NOMO-1 (cell line): ENCODE measurements at regions not wholly inside any gene's neighbourhood (a gene's known extent, or its start where the extent isn't known, plus 50 kb on each side); places are given as distances from the start of the nearest gene placed in this dataset.

ENCODE experiments used
- DNase-seq, 2 experiments: peaks; one replicate each; lab custom pipeline; 2025; ENCODE audit not compliant: unreplicated experiment in 2 of 2; lab: John Stamatoyannopoulos, UW

DNA sequence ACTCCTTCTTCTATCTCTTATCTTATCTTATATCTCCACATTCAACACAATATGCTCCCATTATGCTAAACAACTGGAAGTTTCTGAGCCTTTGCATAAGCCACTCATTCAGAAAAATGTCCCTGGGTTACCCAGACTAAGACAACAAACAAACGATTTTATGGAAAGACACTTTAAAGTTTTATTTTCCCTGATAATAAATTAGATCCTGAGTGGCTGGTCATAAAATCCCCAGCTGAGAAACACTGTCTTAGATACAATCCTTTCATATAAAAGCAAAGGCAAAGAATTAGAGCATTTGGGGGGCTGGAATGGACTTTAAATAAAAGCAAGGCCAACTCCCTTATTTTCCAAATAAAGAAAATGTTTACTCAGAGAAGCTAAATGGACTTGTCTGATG is 322.3 kb downstream of the GBE1 start:
- no peak for DNase-seq

DNA sequence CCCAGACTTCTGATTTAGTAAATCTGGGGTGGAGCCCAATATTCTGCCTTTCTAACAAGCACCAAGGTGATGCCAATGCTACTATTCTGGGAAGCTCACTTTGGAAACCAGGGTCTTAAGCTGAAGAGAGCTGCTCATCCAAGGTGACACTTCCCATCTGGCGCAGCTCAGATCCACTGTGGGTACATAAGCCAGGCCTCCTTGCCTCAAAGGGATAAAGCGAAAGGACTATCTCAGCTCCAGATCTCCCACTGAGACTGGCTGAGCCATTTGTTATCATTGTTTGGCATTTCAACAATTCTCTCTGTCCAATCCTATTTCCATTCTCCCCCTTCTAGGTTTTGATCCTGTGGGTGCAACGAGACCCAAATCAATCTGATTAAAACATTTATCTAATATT is 323.8 kb downstream of the GBE1 start:
- DNase-seq: no peak

DNA sequence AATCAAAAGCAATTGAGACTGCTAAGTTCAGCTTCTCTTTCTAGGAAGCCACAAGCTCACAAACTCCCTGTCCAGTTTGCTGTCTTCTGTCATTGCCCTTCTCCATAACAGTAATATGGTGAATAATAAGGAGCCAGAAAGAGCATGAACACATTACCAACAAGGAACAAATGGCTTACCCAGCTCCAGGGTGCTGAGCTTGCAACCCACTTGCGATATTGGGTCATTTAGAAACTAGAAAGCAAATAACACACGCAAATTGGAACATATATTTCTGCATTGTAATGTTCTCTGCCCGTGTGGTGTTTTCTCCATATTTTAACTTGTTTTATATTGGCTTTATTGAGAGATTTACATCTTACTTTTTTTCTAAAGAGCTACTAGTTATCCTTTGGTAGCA is 325.3 kb downstream of the GBE1 start:
- no peak for DNase-seq

DNA sequence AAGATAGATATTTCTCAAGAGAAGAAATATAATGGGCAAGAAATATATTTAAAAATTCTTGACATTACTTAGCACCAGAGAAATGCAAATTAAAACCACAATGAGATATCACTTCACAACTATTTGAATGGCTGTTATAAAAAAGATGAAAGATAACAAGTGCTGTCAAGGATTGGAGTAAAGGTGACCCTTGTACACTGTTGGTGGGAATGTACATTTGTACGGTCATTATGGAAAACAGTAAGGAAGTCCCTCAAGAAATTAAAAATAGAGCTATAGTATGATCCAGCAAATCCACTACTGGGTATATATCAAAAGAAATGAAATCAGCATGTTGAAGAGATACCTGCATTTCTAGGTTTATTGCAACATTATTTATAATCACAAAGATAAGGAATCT is 326.4 kb downstream of the GBE1 start:
- no peak for DNase-seq

DNA sequence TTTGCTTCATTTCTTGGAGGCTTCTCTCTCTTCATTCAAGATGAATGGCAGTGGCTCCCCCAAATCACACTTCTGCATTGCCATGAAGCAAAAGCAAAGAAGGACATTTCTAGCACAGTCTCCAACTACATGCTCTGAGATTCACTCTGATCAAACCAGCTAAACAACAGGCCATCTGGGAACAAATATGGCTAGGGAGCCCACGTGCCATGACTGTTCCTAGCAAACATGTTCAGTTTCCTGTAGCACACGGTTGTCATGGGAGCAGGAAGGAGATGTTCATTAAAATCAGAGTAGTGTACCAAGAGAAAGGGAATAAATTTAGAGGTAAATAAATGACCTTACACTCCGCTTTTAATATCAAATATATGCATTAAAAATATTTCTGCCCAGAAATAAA is 327.3 kb downstream of the GBE1 start:
- DNase-seq: peak in 1 of 2 experiments; percentile 39

DNA sequence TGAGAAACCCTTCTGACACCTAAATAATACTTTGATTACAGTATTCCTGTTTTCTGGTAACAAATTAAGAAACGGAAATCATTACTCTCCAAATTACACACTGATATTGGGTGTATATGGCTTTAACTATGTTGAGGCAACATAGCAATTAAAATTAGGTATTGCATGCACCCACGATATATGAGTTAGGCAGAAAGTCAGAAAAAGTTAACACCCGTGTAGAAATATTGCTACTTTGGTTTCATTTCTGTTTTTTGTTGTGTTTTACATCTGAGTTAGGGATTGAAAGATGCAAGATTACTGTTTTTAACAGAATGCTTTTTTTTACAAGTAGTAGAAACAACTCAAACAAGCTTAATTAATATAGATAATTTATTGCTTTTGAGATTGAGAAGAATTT is 327.8 kb downstream of the GBE1 start:
- peak; percentile 30 to 70 for DNase-seq

DNA sequence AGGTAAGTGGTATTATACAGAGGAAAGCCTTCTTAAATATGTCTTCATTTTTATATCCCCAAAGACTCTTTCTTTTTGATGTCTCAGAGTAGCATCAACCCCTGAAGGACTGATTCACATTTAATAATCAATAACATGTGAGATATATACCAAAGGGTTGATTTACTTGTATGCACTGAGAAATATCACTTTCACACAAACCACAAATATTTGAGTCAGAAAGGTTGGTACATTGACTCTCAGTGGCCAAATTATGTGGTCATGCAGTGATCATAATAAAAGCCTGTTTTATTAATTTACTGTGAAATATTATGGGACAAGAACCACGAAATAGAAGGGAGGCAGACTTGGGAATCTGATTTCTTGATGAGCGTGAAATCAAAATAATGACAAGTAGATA is 329.0 kb downstream of the GBE1 start:
- DNase-seq: no peak

DNA sequence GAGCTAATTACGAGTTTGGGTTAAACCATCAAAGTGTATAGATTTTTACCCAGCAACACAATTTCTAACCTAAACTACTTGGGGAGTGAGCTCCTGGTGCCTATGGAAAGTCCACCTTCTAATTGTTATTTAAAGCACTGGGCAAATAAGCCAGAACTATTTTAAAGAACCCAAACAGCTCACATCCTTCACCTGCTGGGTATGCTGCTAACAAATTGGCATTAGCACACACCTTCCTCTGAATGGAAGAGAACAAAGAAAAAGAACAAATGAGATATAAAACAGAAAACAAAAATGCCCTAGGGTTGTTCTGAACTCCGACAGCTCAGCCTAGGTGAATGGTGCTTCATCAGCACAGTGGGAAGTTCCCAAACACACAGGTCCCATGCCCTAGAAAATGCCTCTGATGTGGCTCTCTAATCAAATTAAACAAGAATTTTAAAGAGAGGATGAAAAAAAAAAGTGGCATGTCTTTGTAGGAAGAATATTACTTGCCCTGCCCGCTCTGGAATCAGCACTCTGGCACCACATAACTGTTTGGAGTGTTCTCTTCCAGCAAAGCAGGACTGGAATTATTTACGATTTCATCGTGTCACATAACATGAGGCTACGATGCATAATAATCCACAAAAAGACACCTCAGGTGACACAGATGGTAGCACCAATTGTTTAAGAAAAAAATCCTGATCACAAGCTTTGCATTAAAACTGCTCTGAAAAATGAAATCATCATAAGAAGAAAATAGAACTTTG is 334.4 kb downstream of the GBE1 start:
- no peak for DNase-seq

DNA sequence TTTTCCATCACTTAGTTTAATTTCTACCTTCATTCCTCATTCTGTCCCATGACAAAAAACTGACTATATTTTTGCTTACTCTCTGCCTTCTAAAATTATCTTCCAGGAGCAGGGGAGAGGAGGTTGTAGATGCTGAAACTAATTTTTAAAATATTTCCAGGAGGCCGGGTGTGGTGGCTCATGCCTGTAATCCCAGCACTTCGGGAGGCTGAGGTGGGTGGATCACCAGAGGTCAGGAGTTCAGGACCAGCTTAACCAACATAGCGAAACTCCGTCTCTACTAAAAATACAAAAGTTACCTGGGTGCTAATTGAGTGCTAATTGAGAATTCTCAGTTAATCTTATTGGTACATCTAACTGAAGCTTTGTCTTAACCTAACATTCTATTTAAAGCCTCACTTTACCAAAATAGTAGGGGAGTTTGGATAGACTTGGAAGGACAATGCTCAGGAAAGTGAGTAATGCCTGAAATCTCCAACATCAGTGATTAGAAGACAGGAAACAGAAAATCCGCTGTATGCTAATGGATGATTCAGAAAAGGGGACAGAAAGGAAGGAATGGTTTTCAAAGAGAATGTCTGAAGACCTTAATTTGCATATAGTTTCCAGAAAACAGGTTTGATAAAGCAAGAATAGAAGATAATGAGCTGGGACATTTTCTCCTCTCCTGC is 336.1 kb downstream of the GBE1 start:
- DNase-seq: no peak

DNA sequence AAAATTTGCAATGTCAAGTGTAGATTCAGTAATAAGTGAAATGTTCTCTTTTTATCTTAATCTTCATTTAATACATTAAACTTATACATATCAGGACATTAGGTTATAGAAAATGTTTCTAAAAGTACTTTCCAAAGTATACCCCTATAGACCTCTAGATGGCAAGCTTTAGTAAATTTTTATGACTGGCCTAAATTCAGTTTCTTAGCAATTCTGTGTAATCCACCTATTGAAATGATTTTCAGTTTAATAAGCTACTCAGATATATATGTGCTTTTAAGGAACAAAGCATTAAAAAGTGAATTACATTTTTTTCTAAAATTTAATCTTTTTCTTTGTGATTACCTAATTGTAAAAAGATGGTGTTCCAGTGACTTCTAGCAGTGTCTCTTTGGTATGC is 342.2 kb downstream of the GBE1 start:
- DNase-seq: peak; percentile 8 to 12

DNA sequence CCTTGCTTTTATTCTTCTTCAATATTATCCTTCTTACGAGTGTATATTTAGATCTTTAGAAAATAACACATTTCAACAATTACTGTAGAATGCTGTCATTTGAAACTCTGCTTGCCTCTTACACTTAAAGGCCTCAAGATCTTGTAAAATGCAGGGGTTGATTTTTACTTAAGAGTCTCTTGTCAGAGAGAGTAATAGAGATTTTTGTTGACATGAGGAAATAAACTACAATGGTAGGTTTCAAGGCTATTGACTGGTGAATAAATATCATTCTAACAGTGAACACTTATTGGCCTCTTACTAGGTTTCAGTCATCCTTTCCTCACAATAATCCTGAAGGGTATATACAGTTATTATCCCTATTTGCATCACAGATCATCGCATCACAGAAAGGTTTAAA is 344.6 kb downstream of the GBE1 start:
- DNase-seq: no peak

DNA sequence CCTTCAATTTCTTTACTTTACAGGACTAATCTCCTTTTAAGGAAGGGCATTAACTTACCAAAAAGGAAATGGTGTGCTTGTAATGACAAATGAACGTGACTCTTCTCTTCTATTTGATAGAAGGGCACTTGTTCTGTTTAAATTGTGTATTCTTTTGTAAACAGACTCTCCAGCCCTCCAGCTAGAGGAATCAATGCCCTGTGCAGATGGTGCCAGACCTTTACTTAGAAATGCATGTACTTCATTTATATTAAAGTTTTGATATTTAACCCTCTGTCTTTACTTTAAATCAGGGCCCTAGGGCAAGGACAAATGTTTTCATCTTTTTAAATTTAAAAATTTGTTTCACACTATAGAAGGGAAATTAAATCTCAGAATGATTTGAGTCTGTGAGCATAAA is 355.1 kb downstream of the GBE1 start:
- DNase-seq: no peak

DNA sequence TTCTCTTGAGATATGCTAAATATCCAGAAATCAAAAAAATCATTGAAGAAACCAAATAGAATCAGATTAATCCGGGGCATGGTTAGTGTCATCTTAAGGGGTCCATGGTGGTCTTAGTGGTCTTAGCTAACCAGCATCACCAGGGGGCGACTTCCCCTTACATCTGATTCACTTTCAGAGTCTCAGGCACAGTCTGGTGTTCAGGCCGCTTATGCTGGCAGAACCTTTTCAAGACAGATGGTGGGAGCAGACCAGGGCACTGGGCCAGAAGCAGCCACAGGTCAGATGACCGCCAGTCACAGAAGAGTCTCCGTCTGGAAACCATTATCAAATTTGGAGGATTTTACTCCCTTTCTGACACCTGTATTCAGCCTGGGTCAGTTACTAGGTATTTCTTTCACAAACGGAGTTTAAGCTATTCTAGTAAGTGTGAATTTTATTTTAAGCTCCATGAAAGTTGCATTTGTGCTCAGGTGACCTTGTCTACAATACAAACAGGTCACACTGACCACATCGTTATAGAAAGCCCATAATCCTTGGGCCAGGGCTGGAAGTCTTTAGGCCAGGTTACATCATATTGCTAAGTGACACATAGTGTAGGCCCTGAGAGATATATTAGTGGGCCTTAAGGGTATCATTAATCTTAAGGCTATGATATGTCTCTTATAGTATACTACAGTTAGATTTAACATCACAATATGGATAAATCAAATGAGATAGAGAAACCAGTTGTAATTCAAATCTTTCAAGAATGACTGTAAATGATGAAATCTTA is 365.5 kb downstream of the GBE1 start:
- no peak for DNase-seq

DNA sequence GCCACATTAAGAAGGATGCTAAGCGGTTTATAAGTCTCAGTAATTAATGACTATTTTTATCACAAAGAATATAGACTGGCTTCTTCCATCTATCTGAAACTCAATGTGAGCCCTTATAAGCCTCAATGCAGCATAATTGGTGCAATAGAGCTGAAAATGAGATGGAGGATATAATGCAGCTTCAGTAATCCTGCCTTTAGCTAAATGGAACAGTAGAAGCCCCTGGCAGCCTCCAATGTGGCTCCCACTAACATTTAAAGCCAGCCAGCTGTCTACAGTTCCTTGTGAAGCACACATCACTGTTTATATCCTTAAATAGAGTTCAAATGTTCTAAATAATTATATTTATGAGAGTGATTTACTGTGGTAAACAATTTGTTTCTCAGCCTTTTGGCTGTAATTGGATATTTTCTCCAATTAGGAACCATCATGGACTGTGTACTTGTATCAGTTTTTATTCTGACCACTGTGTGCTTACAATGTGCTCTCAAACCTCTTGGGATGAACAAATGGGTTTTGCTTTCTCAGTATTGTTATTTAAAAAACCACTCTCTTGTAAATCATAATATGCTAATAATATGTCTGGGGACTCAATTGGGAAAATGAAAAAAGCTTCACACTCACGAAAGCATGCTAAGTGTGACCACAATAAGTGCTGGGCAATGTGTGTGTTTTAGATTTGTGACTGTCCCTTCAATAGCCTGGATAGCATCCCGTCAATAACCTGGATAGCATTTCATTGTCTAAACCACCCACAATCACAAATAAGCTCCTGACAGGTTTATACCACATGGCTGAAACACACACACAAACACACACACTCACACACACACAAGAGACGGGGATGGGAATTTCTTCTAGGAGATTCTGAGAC is 366.6 kb downstream of the GBE1 start:
- no peak for DNase-seq

DNA sequence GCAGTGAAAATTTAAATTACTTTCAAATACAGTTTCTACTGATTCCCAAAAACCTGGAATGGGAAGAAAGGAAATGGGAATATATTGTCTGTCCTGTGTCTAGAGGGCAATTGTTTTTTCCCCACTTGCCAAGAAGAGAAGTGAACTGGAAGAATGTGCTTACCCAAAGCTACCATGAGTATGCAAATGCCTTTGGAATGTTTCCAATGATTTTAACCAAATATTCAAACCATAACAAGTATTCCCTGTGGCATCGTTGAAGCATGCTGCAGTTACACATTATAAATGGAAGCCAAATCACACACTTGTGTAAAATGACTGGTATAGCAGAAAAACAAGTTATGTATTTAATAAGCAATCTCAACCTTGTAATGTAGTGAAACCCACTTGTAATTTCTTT is 368.2 kb downstream of the GBE1 start:
- no peak for DNase-seq

DNA sequence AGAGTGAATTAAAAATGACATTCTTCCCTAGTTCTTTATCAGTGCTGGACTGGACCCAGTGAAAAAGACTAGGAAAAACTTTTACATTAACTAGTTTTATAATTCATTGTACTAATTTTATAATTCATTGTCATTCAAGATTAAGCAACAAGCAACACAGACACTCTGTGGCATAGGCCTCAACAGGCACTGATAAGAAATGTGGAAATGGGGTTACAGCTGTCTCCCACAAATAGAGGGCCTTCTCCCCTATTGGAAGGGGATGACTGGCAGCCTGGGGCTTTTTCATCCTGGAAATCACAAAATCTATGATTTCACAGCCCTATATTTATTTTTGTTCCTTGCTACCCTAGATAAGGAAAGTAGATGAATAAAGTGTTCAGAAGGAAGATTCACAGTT is 370.6 kb downstream of the GBE1 start:
- no peak for DNase-seq

DNA sequence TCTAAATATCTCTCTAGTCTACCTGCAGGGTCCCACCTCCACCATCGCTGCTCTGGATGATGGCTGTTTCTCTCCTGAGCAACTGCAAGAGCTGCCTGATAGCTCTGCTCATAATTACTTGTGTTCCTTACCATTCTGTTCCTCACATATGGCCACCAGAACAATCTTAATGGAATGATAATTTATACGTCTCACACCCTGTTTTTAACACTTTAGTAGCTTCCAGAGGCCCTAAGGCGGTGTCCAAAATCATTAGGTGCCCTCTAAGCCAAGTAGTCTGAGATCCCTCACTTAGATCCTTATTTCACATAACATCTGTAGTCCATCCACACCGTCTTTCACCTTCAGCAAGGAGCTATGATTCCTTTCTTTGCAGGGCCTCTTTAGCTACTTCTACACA is 373.3 kb downstream of the GBE1 start:
- DNase-seq: no peak

DNA sequence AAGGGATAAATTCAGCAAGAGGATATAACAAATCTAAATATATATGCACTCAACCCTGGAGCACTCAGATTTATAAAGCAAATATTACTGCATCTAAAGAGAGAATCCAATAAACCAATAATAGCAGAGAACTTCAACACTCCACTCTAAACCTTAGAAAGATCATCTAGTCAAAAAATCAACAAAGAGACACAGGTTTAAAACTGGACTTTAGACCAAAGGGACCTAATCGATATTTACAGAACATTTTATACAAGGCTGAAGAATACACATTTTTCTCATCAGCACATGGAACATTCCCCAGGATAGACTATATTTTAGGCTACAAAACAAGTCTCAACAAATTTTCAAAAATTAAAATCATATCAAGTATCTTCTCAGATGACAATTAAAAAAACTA is 379.0 kb downstream of the GBE1 start:
- no peak for DNase-seq

DNA sequence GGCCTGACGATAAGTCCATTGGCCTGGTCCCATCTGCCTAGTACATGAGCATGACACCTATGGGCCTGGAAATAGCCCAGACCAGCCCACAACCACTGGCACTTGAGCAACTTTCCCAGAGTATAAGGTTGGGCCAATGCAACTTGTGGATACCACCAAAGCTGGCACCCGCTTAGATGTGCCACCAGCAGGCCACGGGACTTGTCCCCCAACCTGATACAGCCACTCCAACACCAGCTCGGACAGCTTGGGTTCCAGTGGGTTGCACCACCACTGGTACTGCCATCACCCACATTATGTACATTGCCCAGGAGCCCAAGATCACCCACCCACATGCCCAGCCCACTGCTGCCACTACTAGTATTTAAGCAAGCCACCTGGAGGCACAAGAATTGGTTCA is 381.2 kb downstream of the GBE1 start:
- DNase-seq: no peak

DNA sequence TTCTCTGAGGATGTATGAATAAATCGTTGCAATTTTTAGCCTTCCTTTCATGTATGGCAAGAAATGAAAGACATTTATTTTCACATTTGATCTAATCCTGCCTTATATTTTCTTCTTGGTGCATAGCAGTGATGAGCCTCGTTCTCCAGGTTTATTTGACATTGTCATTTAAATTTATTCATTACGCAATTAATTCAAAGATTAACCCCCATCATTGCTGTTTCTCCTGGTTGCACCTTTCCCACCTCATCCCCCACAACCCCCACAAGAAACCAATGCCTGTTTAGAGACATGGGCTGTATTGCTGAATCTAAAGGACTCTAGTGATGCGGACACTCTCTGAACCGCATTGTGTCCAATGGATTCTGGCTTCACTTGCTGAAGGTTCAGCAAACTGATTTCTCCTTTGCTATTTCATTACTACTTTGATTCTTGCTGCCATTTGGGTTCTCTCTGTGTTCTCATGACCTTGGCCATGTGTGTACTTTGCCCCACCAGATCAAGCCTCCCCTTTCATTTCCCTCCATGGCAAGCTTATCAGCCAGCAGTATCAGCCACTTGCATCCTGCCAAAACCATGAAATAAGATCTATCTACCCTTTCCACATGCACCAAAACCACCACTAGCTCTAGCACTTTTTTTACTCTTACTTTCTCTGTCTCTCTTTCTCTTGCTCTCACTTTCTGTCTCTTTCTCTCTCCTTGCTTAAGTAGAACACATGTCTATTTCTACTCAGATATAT is 382.7 kb downstream of the GBE1 start:
- DNase-seq: no peak
